Gastroesophageal sphincter (tissue), 4 donors: ENCODE measurements at regions not wholly inside any gene's neighbourhood (a gene's known extent, or its start where the extent isn't known, plus 50 kb on each side); places are given as distances from the start of the nearest gene placed in this dataset.

Experiments used
- ATAC-seq: fragments of 150-250 bp; one replicate; pipeline ENCODE4 v1.9.1; 2016; ENCODE audit warnings: mild to moderate bottlenecking, moderate library complexity
- H3K27ac ChIP-seq, 4 donors: fragments of 200-600 bp; sonication (generic) in 3 of 4; 1 replicate in 3 of 4; 2 replicates in 1 of 4; pipeline ENCODE4 v1.5.1; 2016 to 2019
- H3K27me3 ChIP-seq: fragments of 200-600 bp; sonication (generic); one replicate; pipeline ENCODE4 v1.5.1; 2019
- H3K36me3 ChIP-seq, 2 donors: fragments of 200-600 bp; sonication (generic); one replicate each; pipeline ENCODE4 v1.5.1; 2019; ENCODE audit warnings: control low read depth in 1 of 2
- H3K4me1 ChIP-seq, 3 donors: fragments of 200-600 bp; sonication (generic); 1 replicate in 2 of 3; 2 replicates in 1 of 3; pipeline ENCODE4 v1.5.1; 2016 to 2019; ENCODE audit warnings: control low read depth in 2 of 3
- H3K4me3 ChIP-seq, 2 donors: fragments of 200-600 bp; sonication (generic); one replicate each; pipeline ENCODE4 v1.5.1; 2019; ENCODE audit warnings: mild to moderate bottlenecking in 1 of 2, moderate library complexity in 1 of 2
- H3K9me3 ChIP-seq, 3 donors: fragments of 200-600 bp; sonication (generic); one replicate each; pipeline ENCODE4 v1.5.1; 2017 to 2019; ENCODE audit warnings: control low read depth in 2 of 3
- EP300 ChIP-seq: sonication (generic); formaldehyde crosslinking; IDR thresholded peaks from one replicate; pipeline ENCODE4 v1.6.1; 2017; ENCODE audit warnings: antibody characterized with exemption, mild to moderate bottlenecking
- POLR2A ChIP-seq, 2 donors: fragments of 450-650 bp; IDR thresholded peaks; one replicate each; pipeline ENCODE4 v1.6.1; 2017; ENCODE audit warnings: antibody characterized with exemption in 2 of 2, mild to moderate bottlenecking in 2 of 2, moderate library complexity in 1 of 2
- POLR2AphosphoS5 ChIP-seq: sonication (generic); formaldehyde crosslinking; IDR thresholded peaks from one replicate; pipeline ENCODE4 v1.6.1; 2017; ENCODE audit warnings: antibody characterized with exemption
- WGBS, 2 donors: methylation state at CpG; one replicate each; pipeline ENCODE4 v1.1.5; 2018; ENCODE audit warnings: low coverage in 1 of 2; 5-methylcytosine and 5-hydroxymethylcytosine counted together
- TF ChIP-seq, protein P1 (sequence below), 4 experiments: fragments of 200-600 bp in 2 of 4; fragments of 450-650 bp in 2 of 4; sonication (generic) in 1 of 4; IDR thresholded peaks; one replicate each; pipeline ENCODE4 v1.5.1; 2017 to 2019; ENCODE audit warnings: antibody characterized with exemption in 4 of 4, mild to moderate bottlenecking in 2 of 4, moderate library complexity in 2 of 4

DNA sequence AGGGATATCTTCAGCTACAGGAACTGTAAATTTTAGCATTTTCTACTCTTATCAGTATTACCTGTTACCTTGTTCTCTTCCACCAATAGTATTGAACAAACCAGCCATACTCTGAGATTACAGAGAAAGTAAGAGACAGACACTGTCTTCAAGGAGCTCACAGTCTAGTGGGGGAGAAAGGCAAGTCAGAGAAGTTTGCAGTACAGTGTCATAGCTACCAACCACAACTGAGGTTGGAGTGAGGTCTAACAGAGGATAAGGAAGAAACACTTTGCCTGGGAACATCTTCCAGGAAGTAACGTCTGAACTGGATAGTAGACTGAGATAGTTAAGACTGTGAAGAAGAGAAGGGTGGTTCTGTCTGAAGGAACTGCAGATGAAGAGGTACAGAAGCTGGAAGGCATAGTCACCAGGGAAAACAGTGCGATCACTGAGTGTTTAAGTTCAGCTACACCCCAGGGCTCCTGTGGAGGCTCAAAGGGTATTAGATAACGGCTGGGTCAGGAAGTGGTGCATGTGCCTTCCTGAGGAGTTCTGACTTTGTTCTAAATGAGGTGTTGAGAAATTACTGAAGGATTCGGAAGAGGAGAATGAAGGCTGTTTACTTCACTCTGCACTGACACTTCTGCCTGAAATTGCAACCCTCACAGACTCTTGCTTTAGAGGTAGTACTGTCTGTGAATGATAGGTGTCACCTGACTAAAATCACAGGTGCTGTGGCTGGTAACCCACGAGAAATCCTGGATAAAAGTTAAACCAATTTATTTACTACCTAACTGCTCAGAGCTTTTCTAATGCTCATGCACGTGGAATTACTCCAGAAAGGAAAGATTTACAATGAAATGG lies 841.6 kb downstream of the MAT2B start:
- WGBS, 2 donors = 25 to 36% methylated on average over 5 to 6 of the region's 6 CpGs
- H3K4me1 ChIP-seq = no peaks in the 10 kb centered on the region
- no peak overlapping the region for H3K27ac ChIP-seq
- no peaks in the 10 kb centered on the region for H3K9me3 ChIP-seq
- no peaks in the 10 kb centered on the region for H3K36me3 ChIP-seq
- TF ChIP-seq EP300 = no peak
- TF ChIP-seq, protein P1, sequence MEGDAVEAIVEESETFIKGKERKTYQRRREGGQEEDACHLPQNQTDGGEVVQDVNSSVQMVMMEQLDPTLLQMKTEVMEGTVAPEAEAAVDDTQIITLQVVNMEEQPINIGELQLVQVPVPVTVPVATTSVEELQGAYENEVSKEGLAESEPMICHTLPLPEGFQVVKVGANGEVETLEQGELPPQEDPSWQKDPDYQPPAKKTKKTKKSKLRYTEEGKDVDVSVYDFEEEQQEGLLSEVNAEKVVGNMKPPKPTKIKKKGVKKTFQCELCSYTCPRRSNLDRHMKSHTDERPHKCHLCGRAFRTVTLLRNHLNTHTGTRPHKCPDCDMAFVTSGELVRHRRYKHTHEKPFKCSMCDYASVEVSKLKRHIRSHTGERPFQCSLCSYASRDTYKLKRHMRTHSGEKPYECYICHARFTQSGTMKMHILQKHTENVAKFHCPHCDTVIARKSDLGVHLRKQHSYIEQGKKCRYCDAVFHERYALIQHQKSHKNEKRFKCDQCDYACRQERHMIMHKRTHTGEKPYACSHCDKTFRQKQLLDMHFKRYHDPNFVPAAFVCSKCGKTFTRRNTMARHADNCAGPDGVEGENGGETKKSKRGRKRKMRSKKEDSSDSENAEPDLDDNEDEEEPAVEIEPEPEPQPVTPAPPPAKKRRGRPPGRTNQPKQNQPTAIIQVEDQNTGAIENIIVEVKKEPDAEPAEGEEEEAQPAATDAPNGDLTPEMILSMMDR (IDR thresholded peaks at IDR 0.05) = no peak
- TF ChIP-seq POLR2A (IDR thresholded peaks at IDR 0.05) = no peak
- no peak for TF ChIP-seq POLR2AphosphoS5
- H3K27me3 ChIP-seq = no peaks in the 10 kb centered on the region
- no peak overlapping the region for H3K4me3 ChIP-seq
- no peak for ATAC-seq

DNA sequence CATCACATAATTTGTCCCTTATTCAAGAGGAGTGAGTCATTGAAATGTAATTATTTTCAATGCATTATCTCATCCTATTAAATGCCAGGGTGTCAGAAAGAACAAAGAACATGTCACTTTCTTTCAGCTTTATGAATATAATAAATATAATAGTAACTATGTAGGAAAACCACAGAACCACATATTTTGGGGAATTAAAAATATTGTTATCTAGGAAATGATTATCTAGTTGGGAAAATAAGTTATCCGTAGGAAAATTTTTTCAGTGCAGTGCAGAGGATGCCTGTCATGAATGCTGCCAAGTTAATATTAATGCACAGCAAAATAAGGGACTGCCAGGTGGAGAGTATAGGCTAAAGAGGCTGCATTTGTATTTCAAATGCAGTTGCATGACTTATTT lies 844.8 kb downstream of the MAT2B start:
- Histone ChIP-seq H3K4me1 (no peaks in the 10 kb centered on the region), H3K27ac (no peak overlapping the region), H3K4me3 (no peak overlapping the region), H3K36me3 (no peaks in the 10 kb centered on the region), H3K9me3 (no peaks in the 10 kb centered on the region), H3K27me3 (no peaks in the 10 kb centered on the region)
- TF ChIP-seq, protein P1 (IDR thresholded peaks at IDR 0.05) = no peak
- TF ChIP-seq POLR2AphosphoS5 (no peak), EP300 (no peak), POLR2A (IDR thresholded peaks at IDR 0.05) (no peak)
- WGBS, 2 donors = 23 to 80% methylated on average over 1 of the region's 1 CpG
- ATAC-seq = no peak

DNA sequence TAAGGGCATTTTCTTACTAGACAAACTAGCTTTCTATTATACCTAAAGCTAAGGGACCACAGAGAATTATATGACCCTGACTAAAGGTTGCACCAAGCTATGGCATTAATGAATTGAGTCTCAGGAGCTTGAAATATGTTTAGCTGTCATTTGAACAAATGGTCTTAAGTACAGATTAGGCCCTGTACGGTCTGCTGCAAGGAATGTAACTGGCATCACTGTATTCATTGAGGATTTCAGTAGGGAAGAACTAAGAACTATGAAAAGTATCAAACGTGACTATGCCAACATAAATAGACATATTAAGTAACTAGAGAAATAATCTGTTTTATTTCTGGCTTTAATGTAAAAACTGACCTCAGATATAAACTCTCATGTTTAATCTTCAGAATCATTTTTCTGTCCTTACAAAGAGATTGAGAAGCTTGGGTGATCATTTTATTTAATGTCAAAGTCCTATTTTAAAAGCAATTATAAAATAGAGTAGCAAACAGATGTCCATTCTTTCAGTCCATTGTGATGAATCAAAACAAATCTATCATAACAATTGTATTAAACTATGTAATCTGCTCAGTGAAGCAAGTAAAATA lies 845.9 kb downstream of the MAT2B start:
- TF ChIP-seq POLR2A (IDR thresholded peaks at IDR 0.05) (no peak), POLR2AphosphoS5 (no peak), EP300 (no peak)
- TF ChIP-seq, protein P1 (IDR thresholded peaks at IDR 0.05) = no peak
- H3K27ac ChIP-seq = no peak overlapping the region
- H3K36me3 ChIP-seq = no peaks in the 10 kb centered on the region
- no peaks in the 10 kb centered on the region for H3K4me1 ChIP-seq
- ATAC-seq = no peak
- no peak overlapping the region for H3K4me3 ChIP-seq
- no peaks in the 10 kb centered on the region for H3K27me3 ChIP-seq
- H3K9me3 ChIP-seq = no peaks in the 10 kb centered on the region
- WGBS, 2 donors = 13 to 29% methylated on average over 2 of the region's 2 CpGs

DNA sequence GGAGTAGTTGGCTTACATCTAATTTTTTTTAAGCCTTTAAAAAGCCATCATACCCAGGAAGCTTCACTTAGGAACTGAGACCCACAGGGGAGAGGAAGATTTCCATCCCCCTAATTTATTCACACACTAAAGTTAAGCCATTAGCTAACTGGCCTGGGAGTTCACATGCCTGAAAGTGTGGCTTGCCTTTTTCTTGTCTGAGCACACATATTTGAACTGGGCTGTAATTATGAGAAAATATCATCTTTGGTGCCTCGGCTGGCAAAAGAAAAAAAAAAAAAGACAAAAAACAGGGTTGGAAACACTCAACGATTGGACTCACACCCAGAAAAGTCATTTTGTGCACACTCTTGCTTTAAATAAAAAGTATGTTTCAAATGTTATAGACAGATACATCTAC lies 847.3 kb downstream of the MAT2B start:
- no peak overlapping the region for H3K4me3 ChIP-seq
- no peaks in the 10 kb centered on the region for H3K27me3 ChIP-seq
- ATAC-seq = no peak
- no peaks in the 10 kb centered on the region for H3K4me1 ChIP-seq
- 8 to 19% methylated on average over 2 of the region's 2 CpGs for WGBS, 2 donors
- H3K36me3 ChIP-seq = no peaks in the 10 kb centered on the region
- no peaks in the 10 kb centered on the region for H3K9me3 ChIP-seq
- TF ChIP-seq, protein P1 (IDR thresholded peaks at IDR 0.05) = no peak
- no peak for TF ChIP-seq POLR2A (IDR thresholded peaks at IDR 0.05)
- H3K27ac ChIP-seq = no peak overlapping the region

DNA sequence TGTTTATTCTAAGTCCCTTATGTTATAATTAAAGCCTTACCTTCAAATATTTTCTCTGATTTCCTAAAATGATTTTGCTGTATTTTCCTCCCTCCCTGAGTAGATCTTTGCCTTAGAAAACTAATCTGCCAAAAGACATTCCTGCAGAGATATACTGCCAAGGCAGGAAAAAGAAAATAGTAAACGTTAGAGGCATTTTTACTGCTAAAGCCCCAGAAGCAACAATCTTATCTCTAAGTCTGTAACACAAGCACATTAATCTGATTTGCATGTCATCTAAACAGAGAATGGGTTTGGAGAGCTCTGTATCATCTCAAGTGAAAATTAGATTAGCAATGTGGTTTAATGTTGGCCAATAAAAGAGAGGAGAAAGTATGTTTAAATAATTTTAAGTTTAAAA lies 847.7 kb downstream of the MAT2B start:
- no peak for ATAC-seq
- Histone ChIP-seq H3K4me1 (no peaks in the 10 kb centered on the region), H3K9me3 (no peaks in the 10 kb centered on the region), H3K36me3 (no peaks in the 10 kb centered on the region), H3K27me3 (no peaks in the 10 kb centered on the region), H3K4me3 (no peak overlapping the region), H3K27ac (no peak overlapping the region)
- no peak for TF ChIP-seq POLR2AphosphoS5
- TF ChIP-seq, protein P1 (IDR thresholded peaks at IDR 0.05) = no peak
- TF ChIP-seq POLR2A (IDR thresholded peaks at IDR 0.05) = no peak
- TF ChIP-seq EP300 = no peak
- WGBS, 2 donors = 0% methylated on average over 1 of the region's 1 CpG
